Keratinocyte (primary cell): ENCODE measurements at regions not wholly inside any gene's neighbourhood (a gene's known extent, or its start where the extent isn't known, plus 50 kb on each side); places are given as distances from the start of the nearest gene placed in this dataset.

Source experiments
- CTCF ChIP-seq, 3 experiments: IDR thresholded peaks in 1 of 3; conservative IDR thresholded peaks in 1 of 3; optimal IDR thresholded peaks in 1 of 3; 2 replicates in 2 of 3; 3 replicates in 1 of 3; pipeline versions ENCODE3 to v1.5.1; 2011; ENCODE audit warnings: low read length in 3 of 3, mild to moderate bottlenecking in 3 of 3, moderate library complexity in 2 of 3, control low read depth in 1 of 3, inconsistent platforms in 1 of 3; ENCODE audit not compliant: insufficient read depth in 2 of 3; ENCODE audit errors: extremely low read depth in 1 of 3
- EZH2 ChIP-seq: IDR thresholded peaks from one replicate; pipeline ENCODE4 v1.6.1; 2012; ENCODE audit warnings: inconsistent platforms, mild to moderate bottlenecking, low read length, moderate library complexity

GRCh38 chr7:26510231-26510957, 218.7 kb downstream of the SNX10 start:
- TF ChIP-seq CTCF (optimal IDR thresholded peaks at IDR 0.05 in 1 of 3, IDR thresholded peaks at IDR 0.05 in 1 of 3, conservative IDR thresholded peaks at IDR 0.05 in 1 of 3; ENCODE audit: extremely low read depth in 1 of 3, insufficient read depth in 2 of 3, low read length in 3 of 3) (no peak), EZH2 (no peak)
